ENCODE measurements at regions not wholly inside any gene's neighbourhood (a gene's known extent, or its start where the extent isn't known, plus 50 kb on each side); places are given as distances from the start of the nearest gene placed in this dataset.

DNA sequence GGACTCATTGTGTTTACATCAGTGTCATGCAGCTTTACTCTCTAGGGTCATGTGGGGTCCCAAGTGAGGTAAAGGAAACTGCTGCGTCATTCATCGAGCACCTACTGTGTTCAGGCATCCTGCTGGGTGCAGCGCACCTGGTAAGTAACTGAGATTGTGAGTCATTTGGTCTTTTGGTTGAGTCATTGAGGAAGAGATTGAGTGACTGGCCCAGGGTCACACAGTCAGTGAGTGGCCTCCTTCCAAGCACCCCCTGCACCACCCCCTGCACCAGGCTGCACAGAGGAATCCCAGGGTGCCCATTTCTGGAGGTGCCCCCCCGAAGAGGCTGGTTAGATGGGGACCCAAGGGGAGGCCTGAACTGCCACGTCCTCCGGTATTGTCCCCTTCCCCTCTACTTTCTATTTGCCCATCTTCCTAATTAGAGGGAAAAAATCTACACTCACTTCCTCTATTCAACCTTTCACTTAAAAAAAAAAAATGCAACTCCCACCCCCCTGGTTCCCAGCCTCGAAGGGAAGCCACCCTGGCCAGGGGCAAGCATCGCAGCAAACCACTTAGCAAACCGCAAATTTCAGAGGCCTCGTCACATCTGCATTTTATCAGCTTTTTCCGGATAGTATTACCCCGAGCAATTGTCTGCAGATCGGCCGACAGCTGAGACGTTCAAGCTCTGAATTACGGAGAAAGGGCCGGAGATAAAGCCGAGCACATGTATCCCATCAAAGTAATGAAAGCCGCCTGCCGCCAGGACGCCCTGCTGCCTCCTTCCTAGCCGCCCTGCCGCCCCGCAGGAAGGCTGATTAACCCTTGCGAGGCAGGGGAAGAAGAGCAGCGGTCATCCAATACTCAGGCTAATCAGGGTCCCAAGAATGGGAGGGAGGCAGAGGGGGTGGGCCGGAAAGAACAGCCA is 96.3 kb upstream of the MSX1 start:
- no peak overlapping the region for H3K9ac ChIP-seq (ENCODE audit: low read length in 3 of 3)
- DNase-seq (peak in 4 of 5 donors; percentile 58 to 91 (median 66)), FAIRE-seq (no peak)
- no peaks in the 10 kb centered on the region for H3K27me3 ChIP-seq (ENCODE audit: control insufficient read depth, insufficient read depth, low read length)
- no peak overlapping the region for H3K4me3 ChIP-seq (ENCODE audit: low read length in 3 of 3)
- H3K9me3 ChIP-seq (ENCODE audit: control insufficient read depth in 2 of 3, insufficient read depth in 1 of 3, low read length in 3 of 3) = no peaks in the 10 kb centered on the region
- no peaks in the 10 kb centered on the region for H3K36me3 ChIP-seq (ENCODE audit: control insufficient read depth in 2 of 3, insufficient read depth in 3 of 3, low read length in 3 of 3)
- TF ChIP-seq, protein P1, sequence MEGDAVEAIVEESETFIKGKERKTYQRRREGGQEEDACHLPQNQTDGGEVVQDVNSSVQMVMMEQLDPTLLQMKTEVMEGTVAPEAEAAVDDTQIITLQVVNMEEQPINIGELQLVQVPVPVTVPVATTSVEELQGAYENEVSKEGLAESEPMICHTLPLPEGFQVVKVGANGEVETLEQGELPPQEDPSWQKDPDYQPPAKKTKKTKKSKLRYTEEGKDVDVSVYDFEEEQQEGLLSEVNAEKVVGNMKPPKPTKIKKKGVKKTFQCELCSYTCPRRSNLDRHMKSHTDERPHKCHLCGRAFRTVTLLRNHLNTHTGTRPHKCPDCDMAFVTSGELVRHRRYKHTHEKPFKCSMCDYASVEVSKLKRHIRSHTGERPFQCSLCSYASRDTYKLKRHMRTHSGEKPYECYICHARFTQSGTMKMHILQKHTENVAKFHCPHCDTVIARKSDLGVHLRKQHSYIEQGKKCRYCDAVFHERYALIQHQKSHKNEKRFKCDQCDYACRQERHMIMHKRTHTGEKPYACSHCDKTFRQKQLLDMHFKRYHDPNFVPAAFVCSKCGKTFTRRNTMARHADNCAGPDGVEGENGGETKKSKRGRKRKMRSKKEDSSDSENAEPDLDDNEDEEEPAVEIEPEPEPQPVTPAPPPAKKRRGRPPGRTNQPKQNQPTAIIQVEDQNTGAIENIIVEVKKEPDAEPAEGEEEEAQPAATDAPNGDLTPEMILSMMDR (IDR thresholded peaks at IDR 0.05; ENCODE audit: borderline replicate concordance, extremely low read depth, insufficient read depth) = no peak
- intact Hi-C loops (cut with DNase I) = no loop called here
- H3K27ac ChIP-seq (ENCODE audit: low read depth in 2 of 2, low read length in 2 of 2) = no peak overlapping the region
- no peaks in the 10 kb centered on the region for H3K4me1 ChIP-seq (ENCODE audit: control insufficient read depth in 2 of 3, insufficient read depth in 2 of 3, low read depth in 1 of 3, low read length in 3 of 3)

DNA sequence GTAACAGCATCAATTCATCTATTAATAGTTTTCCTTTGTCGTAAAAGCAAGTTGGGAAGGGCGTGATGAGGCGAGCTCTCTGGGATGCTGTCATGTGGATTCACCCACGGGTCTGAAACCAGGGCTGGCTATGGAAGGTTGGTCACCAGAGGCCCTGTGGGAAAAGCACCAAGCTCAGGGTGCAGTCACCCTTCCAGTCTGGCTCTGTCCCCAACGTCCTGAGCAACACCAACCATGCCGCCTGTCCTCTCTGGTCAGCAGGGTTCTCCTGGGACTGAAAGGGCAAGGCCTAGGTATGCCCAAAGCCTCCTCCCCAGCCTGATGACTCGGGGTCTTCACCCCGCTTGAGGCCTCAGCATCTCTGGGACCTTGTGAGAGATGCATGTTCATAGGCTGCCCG is 97.2 kb upstream of the MSX1 start:
- no peak for DNase-seq
- FAIRE-seq = no peak
- H3K9ac ChIP-seq (ENCODE audit: low read length in 3 of 3) = no peak overlapping the region
- TF ChIP-seq, protein P1 (IDR thresholded peaks at IDR 0.05; ENCODE audit: borderline replicate concordance, extremely low read depth, insufficient read depth) = no peak
- intact Hi-C loops (cut with DNase I) = no loop called here
- no peaks in the 10 kb centered on the region for H3K36me3 ChIP-seq (ENCODE audit: control insufficient read depth in 2 of 3, insufficient read depth in 3 of 3, low read length in 3 of 3)
- H3K9me3 ChIP-seq (ENCODE audit: control insufficient read depth in 2 of 3, insufficient read depth in 1 of 3, low read length in 3 of 3) = no peaks in the 10 kb centered on the region
- no peak overlapping the region for H3K4me3 ChIP-seq (ENCODE audit: low read length in 3 of 3)
- no peaks in the 10 kb centered on the region for H3K27me3 ChIP-seq (ENCODE audit: control insufficient read depth, insufficient read depth, low read length)
- no peaks in the 10 kb centered on the region for H3K4me1 ChIP-seq (ENCODE audit: control insufficient read depth in 2 of 3, insufficient read depth in 2 of 3, low read depth in 1 of 3, low read length in 3 of 3)
- H3K27ac ChIP-seq (ENCODE audit: low read depth in 2 of 2, low read length in 2 of 2) = no peak overlapping the region

GRCh38 chr4:4761128-4761982 is 98.1 kb upstream of the MSX1 start:
- FAIRE-seq (no peak), DNase-seq (peak in 3 of 5 donors; percentile 33 to 53 (median 35))
- no peaks in the 10 kb centered on the region for H3K27me3 ChIP-seq (ENCODE audit: control insufficient read depth, insufficient read depth, low read length)
- intact Hi-C loops (cut with DNase I) = no loop called here
- TF ChIP-seq, protein P1 (IDR thresholded peaks at IDR 0.05; ENCODE audit: borderline replicate concordance, extremely low read depth, insufficient read depth) = peak; percentile 5
- no peak overlapping the region for H3K9ac ChIP-seq (ENCODE audit: low read length in 3 of 3)
- H3K36me3 ChIP-seq (ENCODE audit: control insufficient read depth in 2 of 3, insufficient read depth in 3 of 3, low read length in 3 of 3) = no peaks in the 10 kb centered on the region
- no peak overlapping the region for H3K27ac ChIP-seq (ENCODE audit: low read depth in 2 of 2, low read length in 2 of 2)
- H3K4me1 ChIP-seq (ENCODE audit: control insufficient read depth in 2 of 3, insufficient read depth in 2 of 3, low read depth in 1 of 3, low read length in 3 of 3) = no peaks in the 10 kb centered on the region
- H3K9me3 ChIP-seq (ENCODE audit: control insufficient read depth in 2 of 3, insufficient read depth in 1 of 3, low read length in 3 of 3) = no peaks in the 10 kb centered on the region
- no peak overlapping the region for H3K4me3 ChIP-seq (ENCODE audit: low read length in 3 of 3)
